HEK293 (cell line): ENCODE measurements at regions not wholly inside any gene's neighbourhood (a gene's known extent, or its start where the extent isn't known, plus 50 kb on each side); places are given as distances from the start of the nearest gene placed in this dataset.

Source experiments
- CTCF ChIA-PET: fragments of 350-600 bp; formaldehyde crosslinking; extraction: SDS; loops from one replicate; lab custom pipeline; 2021; ENCODE audit warnings: antibody characterized with exemption; lab: Yijun Ruan, JAX
- POLR2A ChIA-PET: fragments of 300-600 bp; formaldehyde crosslinking; extraction: SDS; loops from one replicate; lab custom pipeline; 2020; ENCODE audit warnings: antibody characterized with exemption, inconsistent platforms; lab: Yijun Ruan, JAX
- H3K27ac ChIP-seq: fragments of 200-500 bp; sonication (Bioruptor generic); 2 replicates; pipeline ENCODE4 v1.5.1; 2014; ENCODE audit warnings: low read depth, low read length, control low read depth, inconsistent platforms; ENCODE audit errors: extremely low read depth
- H3K36me3 ChIP-seq, 2 experiments: fragments of 200-500 bp in 1 of 2; sonication (Bioruptor generic) in 1 of 2; 1 replicate in 1 of 2; 2 replicates in 1 of 2; pipeline ENCODE4 v1.5.1; 2014 to 2017; ENCODE audit warnings: inconsistent platforms in 2 of 2, low read length in 2 of 2; ENCODE audit not compliant: control insufficient read depth in 2 of 2, insufficient read depth in 1 of 2
- H3K4me1 ChIP-seq: fragments of 200-500 bp; sonication (Bioruptor generic); 2 replicates; pipeline ENCODE4 v1.5.1; 2014; ENCODE audit warnings: mild to moderate bottlenecking, low read length, inconsistent platforms; ENCODE audit not compliant: control insufficient read depth, insufficient read depth
- H3K4me3 ChIP-seq: 2 replicates; pipeline ENCODE4 v1.5.1; 2011; ENCODE audit warnings: low read depth, mild to moderate bottlenecking, control low read depth, low read length, moderate library complexity
- H3K9me3 ChIP-seq: fragments of 200-500 bp; sonication (Bioruptor generic); 2 replicates; pipeline ENCODE4 v1.5.1; 2014; ENCODE audit warnings: low read depth, low read length, inconsistent platforms; ENCODE audit not compliant: control insufficient read depth, insufficient read depth
- GLI2 ChIP-seq: fragments of 450-650 bp; formaldehyde crosslinking; IDR thresholded peaks from 2 replicates; pipeline ENCODE4; 2017; ENCODE audit warnings: missing biosample characterization, missing genetic modification characterization, low read depth, borderline replicate concordance
- PATZ1 ChIP-seq: fragments of 450-650 bp; formaldehyde crosslinking; IDR thresholded peaks from 2 replicates; pipeline ENCODE4 v1.5.1; 2016; ENCODE audit warnings: missing biosample characterization, missing genetic modification characterization
- PRDM1 ChIP-seq: fragments of 450-650 bp; formaldehyde crosslinking; IDR thresholded peaks from 2 replicates; pipeline ENCODE4; 2016; ENCODE audit warnings: missing biosample characterization, missing genetic modification characterization
- RBAK ChIP-seq: fragments of 450-650 bp; formaldehyde crosslinking; IDR thresholded peaks from 2 replicates; pipeline ENCODE4 v1.5.1; 2016; ENCODE audit warnings: missing biosample characterization, missing genetic modification characterization
- ZNF26 ChIP-seq: fragments of 450-650 bp; formaldehyde crosslinking; IDR thresholded peaks from 2 replicates; pipeline ENCODE4 v1.5.1; 2016; ENCODE audit warnings: missing biosample characterization, missing genetic modification characterization
- ZNF449 ChIP-seq: fragments of 450-650 bp; formaldehyde crosslinking; IDR thresholded peaks from 2 replicates; pipeline ENCODE4 v1.5.1; 2017; ENCODE audit warnings: missing biosample characterization, mild to moderate bottlenecking, missing genetic modification characterization, moderate library complexity
- ZNF600 ChIP-seq: fragments of 450-650 bp; formaldehyde crosslinking; IDR thresholded peaks from 2 replicates; pipeline ENCODE4 v1.5.1; 2016; ENCODE audit warnings: missing biosample characterization, missing genetic modification characterization
- ZNF654 ChIP-seq: fragments of 450-650 bp; formaldehyde crosslinking; IDR thresholded peaks from 2 replicates; pipeline ENCODE4 v1.5.1; 2016; ENCODE audit warnings: low read depth, missing biosample characterization, missing genetic modification characterization
- ZNF660 ChIP-seq: fragments of 450-650 bp; IDR thresholded peaks from 2 replicates; pipeline ENCODE4 v1.5.1; 2018; ENCODE audit warnings: missing biosample characterization, mild to moderate bottlenecking, missing genetic modification characterization
- ZNF76 ChIP-seq: fragments of 450-650 bp; formaldehyde crosslinking; IDR thresholded peaks from 2 replicates; pipeline ENCODE4; 2016; ENCODE audit warnings: low read depth, missing biosample characterization, missing genetic modification characterization, borderline replicate concordance
- ZNF791 ChIP-seq: fragments of 450-650 bp; formaldehyde crosslinking; IDR thresholded peaks from 2 replicates; pipeline ENCODE4 v1.5.1; 2016; ENCODE audit warnings: missing biosample characterization, missing genetic modification characterization
- TF ChIP-seq, protein P1 (sequence below): fragments of 450-650 bp; formaldehyde crosslinking; IDR thresholded peaks from 2 replicates; pipeline ENCODE4 v1.5.1; 2016; ENCODE audit warnings: missing biosample characterization, missing genetic modification characterization
- TF ChIP-seq, protein P2 (sequence below): fragments of 450-650 bp; formaldehyde crosslinking; IDR thresholded peaks from 2 replicates; pipeline ENCODE4 v1.5.1; 2017; ENCODE audit warnings: missing biosample characterization, missing genetic modification characterization

GRCh38 chr7:24508316-24508715 lies 64.9 kb upstream of the PALS2 start:
- H3K27ac ChIP-seq = no peak overlapping the region
- no peak overlapping the region for H3K4me3 ChIP-seq
- H3K4me1 ChIP-seq = peaks cover 3% of the 10 kb centered on the region; the same call in 1 of the 2 replicates
- no peaks in the 10 kb centered on the region for H3K9me3 ChIP-seq
- POLR2A ChIA-PET = no interaction called here
- TF ChIP-seq ZNF600 (tag by site-specific recombination) (no peak), PATZ1 (tag by site-specific recombination) (no peak), GLI2 (tag by site-specific recombination) (no peak), ZNF660 (tag by site-specific recombination) (no peak), ZNF654 (no peak), PRDM1 (tag by site-specific recombination) (no peak)
- H3K36me3 ChIP-seq = no peaks in the 10 kb centered on the region
- CTCF ChIA-PET = no interaction called here

- Histone ChIP-seq H3K9me3 (no peaks in the 10 kb centered on the region), H3K4me3 (no peak overlapping the region), H3K36me3 (no peaks in the 10 kb centered on the region), H3K4me1 (no peaks in the 10 kb centered on the region)
- TF ChIP-seq ZNF26 (tag by site-specific recombination) (no peak), ZNF449 (tag by site-specific recombination) (no peak)
- TF ChIP-seq, all 188 proteins: peak for 0
- ChIA-PET CTCF (no interaction called here), POLR2A (no interaction called here)
- H3K27ac ChIP-seq = no peak overlapping the region
Observed at GRCh38 chr7:24510759-24511158, 62.5 kb upstream of the PALS2 start.

- H3K4me3 ChIP-seq = no peak overlapping the region
- CTCF ChIA-PET = interaction anchor here (0.7 kb wide), 1 partner anchor 149 kb away, joined by 3 read pairs; no protein-coding TSS in a partner anchor
- no peaks in the 10 kb centered on the region for H3K9me3 ChIP-seq
- H3K36me3 ChIP-seq = no peaks in the 10 kb centered on the region
- no peaks in the 10 kb centered on the region for H3K4me1 ChIP-seq
- no peak overlapping the region for H3K27ac ChIP-seq
- TF ChIP-seq, protein P1, sequence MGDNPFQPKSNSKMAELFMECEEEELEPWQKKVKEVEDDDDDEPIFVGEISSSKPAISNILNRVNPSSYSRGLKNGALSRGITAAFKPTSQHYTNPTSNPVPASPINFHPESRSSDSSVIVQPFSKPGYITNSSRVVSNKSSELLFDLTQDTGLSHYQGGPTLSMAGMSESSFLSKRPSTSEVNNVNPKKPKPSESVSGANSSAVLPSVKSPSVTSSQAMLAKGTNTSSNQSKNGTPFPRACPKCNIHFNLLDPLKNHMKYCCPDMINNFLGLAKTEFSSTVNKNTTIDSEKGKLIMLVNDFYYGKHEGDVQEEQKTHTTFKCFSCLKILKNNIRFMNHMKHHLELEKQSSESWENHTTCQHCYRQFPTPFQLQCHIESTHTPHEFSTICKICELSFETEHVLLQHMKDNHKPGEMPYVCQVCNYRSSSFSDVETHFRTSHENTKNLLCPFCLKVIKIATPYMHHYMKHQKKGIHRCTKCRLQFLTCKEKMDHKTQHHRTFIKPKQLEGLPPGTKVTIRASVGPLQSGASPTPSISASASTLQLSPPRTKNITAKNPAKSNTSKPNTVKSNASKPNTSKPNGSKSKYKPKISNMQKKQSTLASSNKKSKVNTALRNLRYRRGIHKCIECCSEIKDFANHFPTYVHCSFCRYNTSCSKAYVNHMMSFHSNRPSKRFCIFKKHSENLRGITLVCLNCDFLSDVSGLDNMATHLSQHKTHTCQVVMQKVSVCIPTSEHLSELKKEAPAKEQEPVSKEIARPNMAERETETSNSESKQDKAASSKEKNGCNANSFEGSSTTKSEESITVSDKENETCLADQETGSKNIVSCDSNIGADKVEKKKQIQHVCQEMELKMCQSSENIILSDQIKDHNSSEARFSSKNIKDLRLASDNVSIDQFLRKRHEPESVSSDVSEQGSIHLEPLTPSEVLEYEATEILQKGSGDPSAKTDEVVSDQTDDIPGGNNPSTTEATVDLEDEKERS (tag by site-specific recombination) = no peak
- TF ChIP-seq ZNF791 (tag by site-specific recombination) = no peak
- TF ChIP-seq ZNF76 (tag by site-specific recombination) = no peak
- TF ChIP-seq RBAK (tag by site-specific recombination) = no peak
- TF ChIP-seq, protein P2, sequence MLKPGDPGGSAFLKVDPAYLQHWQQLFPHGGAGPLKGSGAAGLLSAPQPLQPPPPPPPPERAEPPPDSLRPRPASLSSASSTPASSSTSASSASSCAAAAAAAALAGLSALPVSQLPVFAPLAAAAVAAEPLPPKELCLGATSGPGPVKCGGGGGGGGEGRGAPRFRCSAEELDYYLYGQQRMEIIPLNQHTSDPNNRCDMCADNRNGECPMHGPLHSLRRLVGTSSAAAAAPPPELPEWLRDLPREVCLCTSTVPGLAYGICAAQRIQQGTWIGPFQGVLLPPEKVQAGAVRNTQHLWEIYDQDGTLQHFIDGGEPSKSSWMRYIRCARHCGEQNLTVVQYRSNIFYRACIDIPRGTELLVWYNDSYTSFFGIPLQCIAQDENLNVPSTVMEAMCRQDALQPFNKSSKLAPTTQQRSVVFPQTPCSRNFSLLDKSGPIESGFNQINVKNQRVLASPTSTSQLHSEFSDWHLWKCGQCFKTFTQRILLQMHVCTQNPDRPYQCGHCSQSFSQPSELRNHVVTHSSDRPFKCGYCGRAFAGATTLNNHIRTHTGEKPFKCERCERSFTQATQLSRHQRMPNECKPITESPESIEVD (tag by site-specific recombination) = no peak
- TF ChIP-seq, all 188 proteins: peak for 0
- POLR2A ChIA-PET = no interaction called here
Observed at GRCh38 chr7:24517166-24517565, 56.1 kb upstream of the PALS2 start.
